GM12864 (cell line): ENCODE measurements at regions not wholly inside any gene's neighbourhood (a gene's known extent, or its start where the extent isn't known, plus 50 kb on each side); places are given as distances from the start of the nearest gene placed in this dataset.

Experiments used
- DNase-seq: peaks from one replicate; pipeline ENCODE4 v3.0.0-alpha.2; 2011; ENCODE audit warnings: low read depth
- H3K4me3 ChIP-seq: 2 replicates; pipeline ENCODE4 v1.5.1; 2011; ENCODE audit warnings: mild to moderate bottlenecking, low read depth, low read length, control low read depth
- CTCF ChIP-seq: IDR thresholded peaks from 2 replicates; pipeline ENCODE4 v1.5.1; 2011; ENCODE audit warnings: low read depth, mild to moderate bottlenecking, moderate library complexity, low read length, control low read depth, inconsistent platforms; ENCODE audit errors: missing control alignments

DNA sequence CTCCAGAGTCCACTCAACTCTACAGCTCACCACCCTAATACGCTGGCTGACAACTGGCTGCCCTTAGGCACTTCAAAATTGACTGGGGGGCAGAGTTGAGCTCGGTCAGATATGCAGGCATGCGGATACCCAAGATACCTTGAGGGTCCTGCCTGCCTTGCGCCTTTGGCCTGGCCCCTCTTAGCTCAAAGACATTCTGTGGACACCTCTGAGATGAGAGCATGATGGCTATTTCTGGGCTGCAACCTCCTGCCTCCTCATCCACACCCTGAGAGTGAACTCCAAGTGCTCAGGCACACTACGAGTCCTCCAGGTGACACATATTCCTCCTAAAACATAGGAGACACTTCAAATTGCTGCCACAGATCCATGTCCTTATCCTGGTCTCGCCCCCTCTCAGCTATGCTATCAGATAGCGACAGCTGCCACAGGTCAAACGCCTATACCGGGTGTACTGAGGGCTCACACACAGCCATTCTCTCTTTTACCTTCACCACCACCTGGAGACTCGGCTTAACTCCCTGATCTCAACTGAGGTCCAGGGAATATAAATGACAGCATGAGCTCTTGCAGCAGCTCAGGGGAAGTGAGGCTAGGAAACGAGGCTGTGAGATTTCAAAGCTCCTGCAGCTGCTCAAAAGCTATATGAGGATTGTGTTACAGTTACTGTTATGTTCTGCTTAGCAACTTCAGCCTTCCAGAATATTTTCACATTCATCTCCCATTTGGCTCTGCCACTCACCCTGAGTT, 60.5 kb upstream of the TEX51 start:
- H3K4me3 ChIP-seq = no peak overlapping the region
- DNase-seq = no peak
- TF ChIP-seq CTCF = no peak

DNA sequence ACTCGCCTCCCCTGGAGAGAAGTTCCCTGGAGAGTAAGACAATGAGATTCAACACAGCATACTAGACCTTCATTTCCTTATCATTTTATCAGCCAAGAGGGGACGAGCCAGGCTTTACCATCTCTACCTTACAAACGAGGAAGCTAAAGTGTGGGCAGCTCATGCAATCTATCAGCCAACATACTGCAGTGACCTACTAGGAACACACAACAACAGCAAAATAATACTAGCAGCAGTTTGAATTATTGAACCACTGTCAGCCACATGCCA, 60.0 kb upstream of the TEX51 start:
- no peak for DNase-seq
- no peak overlapping the region for H3K4me3 ChIP-seq
- no peak for TF ChIP-seq CTCF

DNA sequence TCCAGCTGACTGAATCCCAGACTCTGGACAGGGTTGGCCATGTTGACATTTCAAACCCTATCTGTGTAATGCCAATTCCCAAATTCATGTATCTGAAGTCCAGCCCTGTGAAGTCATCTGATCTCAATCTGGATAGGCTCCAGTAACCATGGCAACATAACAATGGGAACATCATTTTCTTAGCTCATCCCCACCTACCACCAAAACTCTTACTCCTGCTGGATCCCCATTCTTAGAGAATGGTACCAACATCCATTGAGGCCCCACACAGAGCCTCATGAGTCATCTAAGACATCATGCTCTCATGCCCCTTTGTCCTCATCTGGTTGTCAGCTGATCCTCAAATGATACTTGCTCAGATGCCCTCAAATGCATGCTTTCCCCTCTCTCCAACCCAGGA, 58.9 kb upstream of the TEX51 start:
- H3K4me3 ChIP-seq = no peak overlapping the region
- no peak for TF ChIP-seq CTCF
- no peak for DNase-seq

GRCh38 chr2:126843081-126843480, 55.6 kb upstream of the TEX51 start:
- no peak overlapping the region for H3K4me3 ChIP-seq
- DNase-seq = no peak
- TF ChIP-seq CTCF = no peak

DNA sequence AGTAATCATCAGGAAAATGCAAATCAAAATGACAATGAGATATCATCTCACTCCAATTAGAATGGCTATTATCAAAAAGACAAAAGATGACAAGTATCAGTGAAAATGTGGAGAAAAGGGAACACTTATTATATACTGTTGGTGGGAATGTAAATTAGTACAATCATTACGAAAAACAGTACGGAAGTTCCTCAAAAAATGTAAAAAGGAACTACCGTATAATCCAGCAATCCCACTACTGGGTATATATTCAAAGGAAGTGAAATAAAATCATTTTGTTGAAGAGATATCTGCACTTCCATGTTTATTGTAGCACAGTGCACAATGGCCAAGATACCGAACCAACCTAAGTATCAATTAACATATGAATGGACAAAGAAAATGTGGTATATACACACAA, 52.4 kb upstream of the TEX51 start:
- no peak for TF ChIP-seq CTCF
- no peak for DNase-seq
- no peak overlapping the region for H3K4me3 ChIP-seq
